ENCODE measurements at regions not wholly inside any gene's neighbourhood (a gene's known extent, or its start where the extent isn't known, plus 50 kb on each side); places are given as distances from the start of the nearest gene placed in this dataset.

GRCh38 chr13:37481011-37481884, 117.3 kb downstream of the POSTN start:
- Histone ChIP-seq H4K20me1 (ENCODE audit: control insufficient read depth, extremely low read depth, insufficient read depth, low read length) (no peaks in the 10 kb centered on the region), H3K27me3 (ENCODE audit: control insufficient read depth, insufficient read depth, low read length) (no peaks in the 10 kb centered on the region), H3K36me3 (ENCODE audit: control insufficient read depth, insufficient read depth, low read length) (no peaks in the 10 kb centered on the region), H3K4me2 (ENCODE audit: extremely low read depth, insufficient read depth, low read length) (no peak overlapping the region), H3K79me2 (ENCODE audit: control insufficient read depth, insufficient read depth, low read length) (no peaks in the 10 kb centered on the region), H3K4me1 (ENCODE audit: control insufficient read depth, extremely low read depth, insufficient read depth, low read length) (peaks cover 3% of the 10 kb centered on the region), H2AFZ (ENCODE audit: low read length) (no peak overlapping the region), H3K9me3 (ENCODE audit: control insufficient read depth, insufficient read depth, low read depth, low read length) (no peaks in the 10 kb centered on the region), H3K9ac (ENCODE audit: insufficient read depth, low read length) (no peak overlapping the region), H3K4me3 (replicated peaks in 1 of 4; ENCODE audit: control extremely low read depth in 1 of 4, insufficient read depth in 1 of 4, low read depth in 3 of 4, low read length in 4 of 4) (no peak overlapping the region), H3K27ac (ENCODE audit: insufficient read depth, low read length) (no peak overlapping the region)
- DNase-seq (ENCODE audit: low read depth in 2 of 2) = peak; percentile 15 to 99
- TF ChIP-seq CTCF (conservative IDR thresholded peaks at IDR 0.05 in 1 of 2, IDR thresholded peaks at IDR 0.05 in 1 of 2; ENCODE audit: low read depth in 1 of 2, low read length in 2 of 2) = no peak
- no peak for TF ChIP-seq EZH2 (IDR thresholded peaks at IDR 0.05; ENCODE audit: low read length, missing control alignments)

GRCh38 chr13:37479916-37480315, 118.7 kb downstream of the POSTN start:
- H3K4me1 ChIP-seq (ENCODE audit: control insufficient read depth, extremely low read depth, insufficient read depth, low read length) = peaks cover 3% of the 10 kb centered on the region
- no peaks in the 10 kb centered on the region for H3K36me3 ChIP-seq (ENCODE audit: control insufficient read depth, insufficient read depth, low read length)
- DNase-seq (ENCODE audit: low read depth in 2 of 2) = peak in 1 of 2 donors; percentile 28
- H3K4me2 ChIP-seq (ENCODE audit: extremely low read depth, insufficient read depth, low read length) = no peak overlapping the region
- no peaks in the 10 kb centered on the region for H3K79me2 ChIP-seq (ENCODE audit: control insufficient read depth, insufficient read depth, low read length)
- no peaks in the 10 kb centered on the region for H3K27me3 ChIP-seq (ENCODE audit: control insufficient read depth, insufficient read depth, low read length)
- no peak overlapping the region for H2AFZ ChIP-seq (ENCODE audit: low read length)
- no peaks in the 10 kb centered on the region for H4K20me1 ChIP-seq (ENCODE audit: control insufficient read depth, extremely low read depth, insufficient read depth, low read length)
- no peak overlapping the region for H3K27ac ChIP-seq (ENCODE audit: insufficient read depth, low read length)
- H3K4me3 ChIP-seq (replicated peaks in 1 of 4; ENCODE audit: control extremely low read depth in 1 of 4, insufficient read depth in 1 of 4, low read depth in 3 of 4, low read length in 4 of 4) = no peak overlapping the region
- TF ChIP-seq EZH2 (IDR thresholded peaks at IDR 0.05; ENCODE audit: low read length, missing control alignments) (no peak), CTCF (conservative IDR thresholded peaks at IDR 0.05 in 1 of 2, IDR thresholded peaks at IDR 0.05 in 1 of 2; ENCODE audit: low read depth in 1 of 2, low read length in 2 of 2) (no peak)
- no peaks in the 10 kb centered on the region for H3K9me3 ChIP-seq (ENCODE audit: control insufficient read depth, insufficient read depth, low read depth, low read length)
- no peak overlapping the region for H3K9ac ChIP-seq (ENCODE audit: insufficient read depth, low read length)

GRCh38 chr13:37476874-37477273, 121.7 kb downstream of the POSTN start:
- Histone ChIP-seq H4K20me1 (ENCODE audit: control insufficient read depth, extremely low read depth, insufficient read depth, low read length) (no peaks in the 10 kb centered on the region), H2AFZ (ENCODE audit: low read length) (peak overlapping the region; percentile 74), H3K4me3 (replicated peaks in 1 of 4; ENCODE audit: control extremely low read depth in 1 of 4, insufficient read depth in 1 of 4, low read depth in 3 of 4, low read length in 4 of 4) (no peak overlapping the region), H3K27ac (ENCODE audit: insufficient read depth, low read length) (peak overlapping the region; percentile 41), H3K9me3 (ENCODE audit: control insufficient read depth, insufficient read depth, low read depth, low read length) (no peaks in the 10 kb centered on the region), H3K36me3 (ENCODE audit: control insufficient read depth, insufficient read depth, low read length) (no peaks in the 10 kb centered on the region), H3K4me2 (ENCODE audit: extremely low read depth, insufficient read depth, low read length) (peak overlapping the region; percentile 54), H3K9ac (ENCODE audit: insufficient read depth, low read length) (no peak overlapping the region), H3K27me3 (ENCODE audit: control insufficient read depth, insufficient read depth, low read length) (no peaks in the 10 kb centered on the region), H3K4me1 (ENCODE audit: control insufficient read depth, extremely low read depth, insufficient read depth, low read length) (peaks cover 3% of the 10 kb centered on the region), H3K79me2 (ENCODE audit: control insufficient read depth, insufficient read depth, low read length) (no peaks in the 10 kb centered on the region)
- peak; percentile 33 to 77 for DNase-seq (ENCODE audit: low read depth in 2 of 2)
- TF ChIP-seq EZH2 (IDR thresholded peaks at IDR 0.05; ENCODE audit: low read length, missing control alignments) (no peak), CTCF (conservative IDR thresholded peaks at IDR 0.05 in 1 of 2, IDR thresholded peaks at IDR 0.05 in 1 of 2; ENCODE audit: low read depth in 1 of 2, low read length in 2 of 2) (no peak)

All from fibroblast of lung (primary cell).